ENCODE measurements at regions not wholly inside any gene's neighbourhood (a gene's known extent, or its start where the extent isn't known, plus 50 kb on each side); places are given as distances from the start of the nearest gene placed in this dataset.

DNA sequence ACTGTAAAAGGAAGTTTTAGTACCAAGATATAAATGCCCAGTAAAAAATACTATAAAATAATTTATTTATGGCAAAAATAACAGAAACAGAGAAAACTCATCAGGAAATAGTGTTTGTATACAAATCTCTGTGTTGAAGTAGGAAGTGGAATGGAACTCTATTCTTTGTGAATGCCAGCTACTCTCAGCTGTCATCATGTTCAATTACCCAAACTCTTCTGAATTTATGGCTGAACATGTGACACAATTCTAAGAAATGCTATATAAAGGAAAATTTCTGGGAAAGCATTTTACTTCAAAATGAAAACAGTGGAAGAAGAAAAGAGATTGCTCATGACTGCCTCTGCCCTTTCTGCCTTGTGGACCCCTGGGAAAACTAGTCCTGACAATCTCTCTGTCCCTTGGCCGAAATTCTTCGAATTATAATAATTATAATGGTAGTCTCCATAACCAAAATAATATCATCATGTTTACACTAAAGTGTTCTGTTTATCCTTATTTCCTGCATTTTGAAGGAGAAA lies 522.3 kb upstream of the ST8SIA4 start:
- no peak for DNase-seq (ENCODE audit: low spot score)
- H3K36me3 ChIP-seq (ENCODE audit: control insufficient read depth in 4 of 4, insufficient read depth in 3 of 4, low read depth in 1 of 4, low read length in 3 of 4): no peaks in the 10 kb centered on the region
- no peak overlapping the region for H3K9ac ChIP-seq (ENCODE audit: low read depth in 1 of 2, low read length in 2 of 2)
- H3K9me3 ChIP-seq (ENCODE audit: control insufficient read depth in 4 of 4, low read length in 3 of 4): peaks cover 0 to 1% (median 0%) of the 10 kb centered on the region in 4 donors
- WGBS: 66% methylated on average over 2 of the region's 2 CpGs
- H3K4me3 ChIP-seq (ENCODE audit: low read depth in 1 of 3, low read length in 3 of 3): no peak overlapping the region
- H3K27ac ChIP-seq (ENCODE audit: low read depth in 1 of 2, low read length in 2 of 2): no peak overlapping the region
- peaks cover 0 to 3% (median 0%) of the 10 kb centered on the region in 4 donors for H3K27me3 ChIP-seq (ENCODE audit: control insufficient read depth in 4 of 4, insufficient read depth in 4 of 4, low read length in 3 of 4)
- no peaks in the 10 kb centered on the region for H3K4me1 ChIP-seq (ENCODE audit: control insufficient read depth in 4 of 4, insufficient read depth in 4 of 4, low read length in 3 of 4)
- TF ChIP-seq RXRA (IDR thresholded peaks at IDR 0.05) (no peak), HNF4A (conservative IDR thresholded peaks at IDR 0.05) (no peak), TAF1 (conservative IDR thresholded peaks at IDR 0.05) (no peak), JUND (IDR thresholded peaks at IDR 0.05) (no peak), GABPA (IDR thresholded peaks at IDR 0.05 in 1 of 2, conservative IDR thresholded peaks at IDR 0.05 in 1 of 2) (no peak), FOXA1 (IDR thresholded peaks at IDR 0.05) (no peak), RAD21 (IDR thresholded peaks at IDR 0.05) (no peak), FOXA2 (IDR thresholded peaks at IDR 0.05) (no peak), SP1 (IDR thresholded peaks at IDR 0.05) (no peak), EGR1 (IDR thresholded peaks at IDR 0.05; ENCODE audit: low read depth in 2 of 2) (no peak), HNF4G (IDR thresholded peaks at IDR 0.05) (no peak), NR2F2 (IDR thresholded peaks at IDR 0.05) (no peak), YY1 (IDR thresholded peaks at IDR 0.05) (no peak)
- TF ChIP-seq, protein P1, sequence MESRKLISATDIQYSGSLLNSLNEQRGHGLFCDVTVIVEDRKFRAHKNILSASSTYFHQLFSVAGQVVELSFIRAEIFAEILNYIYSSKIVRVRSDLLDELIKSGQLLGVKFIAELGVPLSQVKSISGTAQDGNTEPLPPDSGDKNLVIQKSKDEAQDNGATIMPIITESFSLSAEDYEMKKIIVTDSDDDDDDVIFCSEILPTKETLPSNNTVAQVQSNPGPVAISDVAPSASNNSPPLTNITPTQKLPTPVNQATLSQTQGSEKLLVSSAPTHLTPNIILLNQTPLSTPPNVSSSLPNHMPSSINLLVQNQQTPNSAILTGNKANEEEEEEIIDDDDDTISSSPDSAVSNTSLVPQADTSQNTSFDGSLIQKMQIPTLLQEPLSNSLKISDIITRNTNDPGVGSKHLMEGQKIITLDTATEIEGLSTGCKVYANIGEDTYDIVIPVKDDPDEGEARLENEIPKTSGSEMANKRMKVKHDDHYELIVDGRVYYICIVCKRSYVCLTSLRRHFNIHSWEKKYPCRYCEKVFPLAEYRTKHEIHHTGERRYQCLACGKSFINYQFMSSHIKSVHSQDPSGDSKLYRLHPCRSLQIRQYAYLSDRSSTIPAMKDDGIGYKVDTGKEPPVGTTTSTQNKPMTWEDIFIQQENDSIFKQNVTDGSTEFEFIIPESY (IDR thresholded peaks at IDR 0.05): no peak
- TF ChIP-seq, protein P2, sequence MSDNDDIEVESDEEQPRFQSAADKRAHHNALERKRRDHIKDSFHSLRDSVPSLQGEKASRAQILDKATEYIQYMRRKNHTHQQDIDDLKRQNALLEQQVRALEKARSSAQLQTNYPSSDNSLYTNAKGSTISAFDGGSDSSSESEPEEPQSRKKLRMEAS (IDR thresholded peaks at IDR 0.05): no peak
- TF ChIP-seq, protein P3, sequence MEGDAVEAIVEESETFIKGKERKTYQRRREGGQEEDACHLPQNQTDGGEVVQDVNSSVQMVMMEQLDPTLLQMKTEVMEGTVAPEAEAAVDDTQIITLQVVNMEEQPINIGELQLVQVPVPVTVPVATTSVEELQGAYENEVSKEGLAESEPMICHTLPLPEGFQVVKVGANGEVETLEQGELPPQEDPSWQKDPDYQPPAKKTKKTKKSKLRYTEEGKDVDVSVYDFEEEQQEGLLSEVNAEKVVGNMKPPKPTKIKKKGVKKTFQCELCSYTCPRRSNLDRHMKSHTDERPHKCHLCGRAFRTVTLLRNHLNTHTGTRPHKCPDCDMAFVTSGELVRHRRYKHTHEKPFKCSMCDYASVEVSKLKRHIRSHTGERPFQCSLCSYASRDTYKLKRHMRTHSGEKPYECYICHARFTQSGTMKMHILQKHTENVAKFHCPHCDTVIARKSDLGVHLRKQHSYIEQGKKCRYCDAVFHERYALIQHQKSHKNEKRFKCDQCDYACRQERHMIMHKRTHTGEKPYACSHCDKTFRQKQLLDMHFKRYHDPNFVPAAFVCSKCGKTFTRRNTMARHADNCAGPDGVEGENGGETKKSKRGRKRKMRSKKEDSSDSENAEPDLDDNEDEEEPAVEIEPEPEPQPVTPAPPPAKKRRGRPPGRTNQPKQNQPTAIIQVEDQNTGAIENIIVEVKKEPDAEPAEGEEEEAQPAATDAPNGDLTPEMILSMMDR (IDR thresholded peaks at IDR 0.05; ENCODE audit: low read depth, low read length, missing input control): no peak
- TF ChIP-seq, protein P4, sequence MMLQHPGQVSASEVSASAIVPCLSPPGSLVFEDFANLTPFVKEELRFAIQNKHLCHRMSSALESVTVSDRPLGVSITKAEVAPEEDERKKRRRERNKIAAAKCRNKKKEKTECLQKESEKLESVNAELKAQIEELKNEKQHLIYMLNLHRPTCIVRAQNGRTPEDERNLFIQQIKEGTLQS (IDR thresholded peaks at IDR 0.05): no peak
- TF ChIP-seq, protein P5, sequence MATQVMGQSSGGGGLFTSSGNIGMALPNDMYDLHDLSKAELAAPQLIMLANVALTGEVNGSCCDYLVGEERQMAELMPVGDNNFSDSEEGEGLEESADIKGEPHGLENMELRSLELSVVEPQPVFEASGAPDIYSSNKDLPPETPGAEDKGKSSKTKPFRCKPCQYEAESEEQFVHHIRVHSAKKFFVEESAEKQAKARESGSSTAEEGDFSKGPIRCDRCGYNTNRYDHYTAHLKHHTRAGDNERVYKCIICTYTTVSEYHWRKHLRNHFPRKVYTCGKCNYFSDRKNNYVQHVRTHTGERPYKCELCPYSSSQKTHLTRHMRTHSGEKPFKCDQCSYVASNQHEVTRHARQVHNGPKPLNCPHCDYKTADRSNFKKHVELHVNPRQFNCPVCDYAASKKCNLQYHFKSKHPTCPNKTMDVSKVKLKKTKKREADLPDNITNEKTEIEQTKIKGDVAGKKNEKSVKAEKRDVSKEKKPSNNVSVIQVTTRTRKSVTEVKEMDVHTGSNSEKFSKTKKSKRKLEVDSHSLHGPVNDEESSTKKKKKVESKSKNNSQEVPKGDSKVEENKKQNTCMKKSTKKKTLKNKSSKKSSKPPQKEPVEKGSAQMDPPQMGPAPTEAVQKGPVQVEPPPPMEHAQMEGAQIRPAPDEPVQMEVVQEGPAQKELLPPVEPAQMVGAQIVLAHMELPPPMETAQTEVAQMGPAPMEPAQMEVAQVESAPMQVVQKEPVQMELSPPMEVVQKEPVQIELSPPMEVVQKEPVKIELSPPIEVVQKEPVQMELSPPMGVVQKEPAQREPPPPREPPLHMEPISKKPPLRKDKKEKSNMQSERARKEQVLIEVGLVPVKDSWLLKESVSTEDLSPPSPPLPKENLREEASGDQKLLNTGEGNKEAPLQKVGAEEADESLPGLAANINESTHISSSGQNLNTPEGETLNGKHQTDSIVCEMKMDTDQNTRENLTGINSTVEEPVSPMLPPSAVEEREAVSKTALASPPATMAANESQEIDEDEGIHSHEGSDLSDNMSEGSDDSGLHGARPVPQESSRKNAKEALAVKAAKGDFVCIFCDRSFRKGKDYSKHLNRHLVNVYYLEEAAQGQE (IDR thresholded peaks at IDR 0.05): no peak

Data from liver (tissue), 8 donors.